PC-3 (cell line): ENCODE measurements at regions not wholly inside any gene's neighbourhood (a gene's known extent, or its start where the extent isn't known, plus 50 kb on each side); places are given as distances from the start of the nearest gene placed in this dataset.

Experiments used
- ATAC-seq: fragments of 200-7000 bp; cut with Tn5 transposase; 2 replicates; pipeline ENCODE4 v1.9.1; 2020; ENCODE audit warnings: mild to moderate bottlenecking, moderate library complexity
- BruUV-seq: library from RNA; stranded (reverse); fragments of 400-500 nt; replicated peaks from 2 replicates; lab custom pipeline; 2021; lab: Mats Ljungman, UMichigan
- CTCF ChIA-PET: fragments of 300-600 bp; sonication (Branson Sonifier 250); formaldehyde crosslinking; loops from one replicate; lab custom pipeline; 2022; ENCODE audit warnings: antibody characterized with exemption; lab: Charles Lee
- POLR2A ChIA-PET: fragments of 300-600 bp; sonication (Branson Sonifier 250); formaldehyde crosslinking; loops from one replicate; lab custom pipeline; 2022; ENCODE audit warnings: antibody characterized with exemption; ENCODE audit not compliant: unreplicated experiment; lab: Charles Lee
- DNase-seq: peaks from one replicate; pipeline ENCODE4 v3.0.0-alpha.2; 2015
- H2AFZ ChIP-seq: fragments of 300-600 bp; sonication (generic); 2 replicates; pipeline ENCODE4 v1.6.0; 2016; ENCODE audit warnings: antibody characterized with exemption, low read length
- H3F3A ChIP-seq: fragments of 300-600 bp; sonication (generic); one replicate; pipeline ENCODE4 v1.6.0; 2017; ENCODE audit warnings: antibody characterized with exemption, low read length, control low read depth, mild to moderate bottlenecking; ENCODE audit not compliant: unreplicated experiment
- H3K27ac ChIP-seq: fragments of 300-600 bp; sonication (generic); 2 replicates; pipeline ENCODE4 v1.5.1; 2016; ENCODE audit warnings: mild to moderate bottlenecking, low read length
- H3K27me3 ChIP-seq: fragments of 300-600 bp; sonication (generic); 2 replicates; pipeline ENCODE4 v1.6.1; 2016; ENCODE audit warnings: low read length, mixed read lengths
- H3K36me3 ChIP-seq: fragments of 300-600 bp; sonication (generic); 2 replicates; pipeline ENCODE4 v1.6.1; 2016; ENCODE audit warnings: low read depth, mixed run types, low read length, mixed read lengths
- H3K4me1 ChIP-seq: fragments of 300-600 bp; sonication (generic); 2 replicates; pipeline ENCODE4 v1.5.1; 2016; ENCODE audit warnings: low read length; ENCODE audit not compliant: insufficient read depth
- H3K4me2 ChIP-seq: fragments of 300-600 bp; sonication (generic); 2 replicates; pipeline ENCODE4 v1.6.0; 2016; ENCODE audit warnings: low read length
- H3K4me3 ChIP-seq: fragments of 300-600 bp; sonication (generic); 2 replicates; pipeline ENCODE4 v1.5.1; 2016; ENCODE audit warnings: mild to moderate bottlenecking, low read length, mixed read lengths
- H3K79me2 ChIP-seq: fragments of 300-600 bp; sonication (generic); 2 replicates; pipeline ENCODE4 v1.6.1; 2017; ENCODE audit warnings: low read length, mixed read lengths
- H3K9ac ChIP-seq: fragments of 300-600 bp; sonication (generic); 2 replicates; pipeline ENCODE4 v1.6.0; 2016; ENCODE audit warnings: mild to moderate bottlenecking, low read length
- H3K9me2 ChIP-seq: fragments of 300-600 bp; sonication (generic); replicated peaks from 2 replicates; pipeline ENCODE4 v1.6.1; 2016; ENCODE audit warnings: mixed run types, low read length, mixed read lengths
- H3K9me3 ChIP-seq: fragments of 300-600 bp; sonication (generic); 2 replicates; pipeline ENCODE4 v1.6.1; 2016; ENCODE audit warnings: low read length, mixed read lengths
- H4K20me1 ChIP-seq: fragments of 300-600 bp; sonication (generic); 2 replicates; pipeline ENCODE4 v1.6.1; 2016; ENCODE audit warnings: low read length, mixed read lengths
- EZH2 ChIP-seq: fragments of 300-600 bp; sonication (generic); IDR thresholded peaks from one replicate; pipeline ENCODE4 v1.6.1; 2017; ENCODE audit warnings: antibody characterized with exemption, mild to moderate bottlenecking, low read length; ENCODE audit not compliant: unreplicated experiment
- EZH2phosphoT487 ChIP-seq: fragments of 300-600 bp; sonication (generic); IDR thresholded peaks from 2 replicates; pipeline ENCODE4 v1.6.1; 2018; ENCODE audit warnings: mild to moderate bottlenecking, antibody characterized with exemption, low read length, borderline replicate concordance
- intact Hi-C: fragments of 100-400 bp; cut with micrococcal nuclease; formaldehyde crosslinking; loops from 2 replicates; pipeline ENCODE4 v1.9.0; 2023
- TF ChIP-seq, protein P1 (sequence below): fragments of 300-600 bp; sonication (generic); conservative IDR thresholded peaks from 2 replicates; pipeline ENCODE4 v1.5.1; 2017; ENCODE audit warnings: antibody characterized with exemption, low read depth, mild to moderate bottlenecking, low read length

DNA sequence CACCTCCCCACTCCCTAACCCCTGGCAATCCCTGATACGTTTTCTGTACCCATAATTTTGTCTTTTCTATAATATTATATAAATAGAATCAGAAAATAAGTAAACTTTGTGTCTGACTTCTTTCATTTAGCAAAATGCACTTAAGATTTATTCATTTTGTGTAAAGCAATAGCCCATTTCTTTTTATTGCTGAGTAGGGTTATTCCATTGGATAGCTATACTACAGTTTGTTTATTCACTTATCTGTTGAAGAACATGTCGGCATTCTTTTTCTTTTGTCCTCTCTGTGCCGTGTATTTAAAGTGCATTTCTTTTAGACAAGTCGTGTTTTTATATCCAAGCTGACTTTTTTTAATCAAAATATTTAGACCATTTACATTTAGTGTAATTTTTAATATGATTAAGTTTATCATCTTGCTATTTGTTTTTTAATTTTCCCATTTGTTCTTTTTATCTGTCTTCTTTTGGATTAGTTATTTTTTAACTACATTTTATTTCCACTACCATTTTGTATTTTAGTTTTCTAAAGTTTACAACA lies 176.4 kb upstream of the TSHZ3 start:
- Histone ChIP-seq H4K20me1 (no peaks in the 10 kb centered on the region), H3K9me2 (no peaks in the 10 kb centered on the region), H3K36me3 (no peaks in the 10 kb centered on the region), H3K9me3 (no peaks in the 10 kb centered on the region), H3K79me2 (no peaks in the 10 kb centered on the region), H3K4me3 (no peak overlapping the region), H3K4me2 (no peak overlapping the region), H2AFZ (no peak overlapping the region), H3K27ac (no peak overlapping the region), H3K27me3 (no peaks in the 10 kb centered on the region), H3F3A (no peaks in the 10 kb centered on the region), H3K9ac (no peak overlapping the region), H3K4me1 (no peaks in the 10 kb centered on the region)
- CTCF ChIA-PET: no interaction called here
- BruUV-seq: no TSS peak
- no peak for DNase-seq
- TF ChIP-seq EZH2phosphoT487: no peak
- TF ChIP-seq EZH2: no peak
- TF ChIP-seq, protein P1, sequence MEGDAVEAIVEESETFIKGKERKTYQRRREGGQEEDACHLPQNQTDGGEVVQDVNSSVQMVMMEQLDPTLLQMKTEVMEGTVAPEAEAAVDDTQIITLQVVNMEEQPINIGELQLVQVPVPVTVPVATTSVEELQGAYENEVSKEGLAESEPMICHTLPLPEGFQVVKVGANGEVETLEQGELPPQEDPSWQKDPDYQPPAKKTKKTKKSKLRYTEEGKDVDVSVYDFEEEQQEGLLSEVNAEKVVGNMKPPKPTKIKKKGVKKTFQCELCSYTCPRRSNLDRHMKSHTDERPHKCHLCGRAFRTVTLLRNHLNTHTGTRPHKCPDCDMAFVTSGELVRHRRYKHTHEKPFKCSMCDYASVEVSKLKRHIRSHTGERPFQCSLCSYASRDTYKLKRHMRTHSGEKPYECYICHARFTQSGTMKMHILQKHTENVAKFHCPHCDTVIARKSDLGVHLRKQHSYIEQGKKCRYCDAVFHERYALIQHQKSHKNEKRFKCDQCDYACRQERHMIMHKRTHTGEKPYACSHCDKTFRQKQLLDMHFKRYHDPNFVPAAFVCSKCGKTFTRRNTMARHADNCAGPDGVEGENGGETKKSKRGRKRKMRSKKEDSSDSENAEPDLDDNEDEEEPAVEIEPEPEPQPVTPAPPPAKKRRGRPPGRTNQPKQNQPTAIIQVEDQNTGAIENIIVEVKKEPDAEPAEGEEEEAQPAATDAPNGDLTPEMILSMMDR: no peak
- POLR2A ChIA-PET: no interaction called here
- no peak for ATAC-seq
- intact Hi-C loops: no loop called here

DNA sequence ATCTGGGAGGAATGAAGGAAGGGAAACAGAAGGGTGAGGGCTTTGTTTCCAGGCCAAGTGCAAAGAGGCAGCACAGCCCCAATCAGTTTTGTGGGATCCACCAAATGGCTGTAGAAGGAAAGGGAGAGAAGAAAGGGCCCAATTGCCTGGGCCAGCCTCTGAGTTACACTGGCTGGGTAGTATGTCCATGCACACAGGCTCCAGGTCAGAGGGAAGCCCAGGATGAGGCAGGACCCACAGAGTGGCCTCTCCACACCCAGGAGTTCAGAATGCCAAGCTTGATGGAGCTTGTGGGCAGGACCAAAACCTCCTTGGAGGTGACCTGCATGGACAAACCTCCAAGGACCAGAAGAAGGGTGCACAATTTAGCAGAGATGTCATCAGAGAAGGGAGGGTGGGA lies 178.2 kb upstream of the TSHZ3 start:
- no peak for DNase-seq
- Histone ChIP-seq H2AFZ (no peak overlapping the region), H3K27ac (no peak overlapping the region), H3K9ac (no peak overlapping the region), H3K4me1 (no peaks in the 10 kb centered on the region), H3K79me2 (no peaks in the 10 kb centered on the region), H4K20me1 (no peaks in the 10 kb centered on the region), H3K36me3 (no peaks in the 10 kb centered on the region), H3K9me2 (no peaks in the 10 kb centered on the region), H3F3A (no peaks in the 10 kb centered on the region), H3K4me2 (no peak overlapping the region), H3K4me3 (no peak overlapping the region), H3K27me3 (no peaks in the 10 kb centered on the region), H3K9me3 (no peaks in the 10 kb centered on the region)
- no peak for ATAC-seq
- TF ChIP-seq EZH2 (no peak), EZH2phosphoT487 (no peak)
- TF ChIP-seq, protein P1: no peak
- ChIA-PET CTCF (no interaction called here), POLR2A (no interaction called here)
- intact Hi-C loops: no loop called here
- BruUV-seq: no TSS peak

DNA sequence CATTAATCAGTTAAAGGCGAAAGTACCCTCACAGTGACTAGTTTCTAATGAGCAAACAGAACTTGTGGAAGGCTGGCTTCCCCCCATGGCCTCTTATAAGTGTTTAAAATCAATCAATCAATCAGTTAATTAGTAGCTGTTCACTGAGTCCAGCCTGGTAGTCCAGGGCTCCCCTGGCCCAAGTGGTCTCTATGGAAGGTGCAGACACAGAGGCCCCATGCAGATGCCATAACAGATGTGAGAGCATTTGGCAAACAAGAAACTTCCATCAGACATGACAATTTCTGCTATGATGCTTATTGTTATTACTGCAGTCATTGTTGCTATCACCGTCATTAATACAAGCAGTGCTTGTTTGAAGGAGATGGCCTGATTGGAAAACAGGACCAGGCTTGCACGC lies 179.0 kb upstream of the TSHZ3 start:
- Histone ChIP-seq H3K4me2 (no peak overlapping the region), H3K27me3 (no peaks in the 10 kb centered on the region), H3K27ac (no peak overlapping the region), H3K79me2 (no peaks in the 10 kb centered on the region), H3K36me3 (no peaks in the 10 kb centered on the region), H3K4me1 (no peaks in the 10 kb centered on the region), H2AFZ (no peak overlapping the region), H3K4me3 (no peak overlapping the region), H4K20me1 (no peaks in the 10 kb centered on the region), H3K9me3 (no peaks in the 10 kb centered on the region), H3K9me2 (no peaks in the 10 kb centered on the region), H3F3A (no peaks in the 10 kb centered on the region), H3K9ac (no peak overlapping the region)
- ChIA-PET POLR2A (no interaction called here), CTCF (no interaction called here)
- ATAC-seq (no peak), DNase-seq (no peak)
- intact Hi-C loops: no loop called here
- BruUV-seq: no TSS peak
- TF ChIP-seq, protein P1: no peak
- no peak for TF ChIP-seq EZH2
- no peak for TF ChIP-seq EZH2phosphoT487
